H1 (cell line): ENCODE measurements at regions not wholly inside any gene's neighbourhood (a gene's known extent, or its start where the extent isn't known, plus 50 kb on each side); places are given as distances from the start of the nearest gene placed in this dataset.

ENCODE experiments used
- CTCF ChIA-PET: fragments of 300-600 bp; sonication (Branson Sonifier 250); formaldehyde crosslinking; loops from one replicate; lab custom pipeline; 2021; ENCODE audit not compliant: partially characterized antibody; lab: Charles Lee
- POLR2A ChIA-PET: fragments of 300-600 bp; sonication (Branson Sonifier 250); formaldehyde crosslinking; loops from one replicate; lab custom pipeline; 2021; ENCODE audit warnings: inconsistent platforms; ENCODE audit not compliant: partially characterized antibody; lab: Charles Lee
- DNase-seq, 2 experiments: peaks; one replicate each; pipeline versions ENCODE4 v3.0.0 to v3.0.0-alpha.2; 2010 to 2022; ENCODE audit warnings: low spot score in 2 of 2, low read depth in 1 of 2, mixed read lengths in 1 of 2
- FAIRE-seq: peaks from 2 replicates; lab custom pipeline; 2011; peaks lifted over from hg19 to GRCh38; lab: Jason Lieb, UNC
- H2AFZ ChIP-seq: 2 replicates; pipeline ENCODE4 v1.8.1; 2012; ENCODE audit warnings: low read length, inconsistent platforms
- H2AK5ac ChIP-seq: 2 replicates; pipeline ENCODE4 v1.6.1; 2013; ENCODE audit warnings: low read depth, low read length
- H2BK120ac ChIP-seq: replicated peaks from 2 replicates; pipeline ENCODE3; 2013; ENCODE audit warnings: low read depth, low read length, inconsistent platforms
- H2BK12ac ChIP-seq: 2 replicates; pipeline ENCODE4 v1.6.1; 2013; ENCODE audit warnings: low read depth, low read length
- H2BK15ac ChIP-seq: 2 replicates; pipeline ENCODE4 v1.6.1; 2013; ENCODE audit warnings: low read length
- H2BK20ac ChIP-seq: 2 replicates; pipeline ENCODE4 v1.6.1; 2013; ENCODE audit warnings: low read length
- H2BK5ac ChIP-seq: 2 replicates; pipeline ENCODE4 v1.6.1; 2013; ENCODE audit warnings: low read depth, low read length
- H3K14ac ChIP-seq: 2 replicates; pipeline ENCODE4 v1.6.1; 2013; ENCODE audit warnings: inconsistent platforms; ENCODE audit not compliant: insufficient read length
- H3K18ac ChIP-seq: 2 replicates; pipeline ENCODE4 v1.6.1; 2013; ENCODE audit warnings: low read length; ENCODE audit errors: extremely low read depth
- H3K23ac ChIP-seq: 2 replicates; pipeline ENCODE4 v1.6.1; 2013; ENCODE audit warnings: inconsistent platforms; ENCODE audit not compliant: insufficient read length
- H3K23me2 ChIP-seq: 2 replicates; pipeline ENCODE4 v1.6.1; 2013; ENCODE audit warnings: low read depth, low read length
- H3K27ac ChIP-seq: 2 replicates; pipeline ENCODE4 v1.6.1; 2011; ENCODE audit warnings: low read depth, low read length, inconsistent platforms
- H3K27me3 ChIP-seq, 4 experiments: replicated peaks in 1 of 4; 1 replicate in 1 of 4; 2 replicates in 3 of 4; pipeline versions ENCODE4 v1.6.1 to v1.8.1; 2011 to 2013; ENCODE audit warnings: low read length in 3 of 4, mild to moderate bottlenecking in 3 of 4, inconsistent platforms in 2 of 4, mixed read lengths in 2 of 4, moderate library complexity in 1 of 4; ENCODE audit not compliant: control insufficient read depth in 3 of 4, insufficient read depth in 3 of 4; ENCODE audit errors: extremely low read depth in 1 of 4
- H3K36me3 ChIP-seq, 4 experiments: 2 replicates each; pipeline versions ENCODE4 v1.6.1 to v1.8.1; 2011 to 2013; ENCODE audit warnings: mild to moderate bottlenecking in 4 of 4, low read length in 3 of 4, moderate library complexity in 2 of 4, control low read depth in 1 of 4, inconsistent platforms in 1 of 4; ENCODE audit not compliant: insufficient read depth in 4 of 4, control insufficient read depth in 2 of 4
- H3K4ac ChIP-seq: replicated peaks from 2 replicates; pipeline ENCODE3; 2013; ENCODE audit warnings: low read length, low read depth, mixed read lengths, inconsistent platforms; ENCODE audit not compliant: insufficient read length
- H3K4me1 ChIP-seq, 4 experiments: replicated peaks in 1 of 4; 1 replicate in 1 of 4; 2 replicates in 3 of 4; pipeline versions ENCODE4 v1.6.1 to v1.8.1; 2011 to 2013; ENCODE audit warnings: low read length in 3 of 4, inconsistent platforms in 2 of 4, mixed read lengths in 1 of 4; ENCODE audit not compliant: insufficient read depth in 4 of 4, control insufficient read depth in 3 of 4
- H3K4me2 ChIP-seq, 2 experiments: 2 replicates each; pipeline versions ENCODE4 v1.6.1 to v1.8.1; 2011 to 2013; ENCODE audit warnings: low read depth in 2 of 2, low read length in 2 of 2, control low read depth in 1 of 2, inconsistent platforms in 1 of 2, mild to moderate bottlenecking in 1 of 2; ENCODE audit not compliant: insufficient read depth in 1 of 2
- H3K4me3 ChIP-seq, 4 experiments: fragments of 200-600, 300-600 bp in 1 of 4; sonication (generic), shearing (Covaris generic), sonication (Bioruptor Twin) in 1 of 4; 2 replicates each; pipeline versions ENCODE4 v1.5.1 to v1.8.1; 2011 to 2016; ENCODE audit warnings: low read length in 4 of 4, low read depth in 3 of 4, control low read depth in 2 of 4, inconsistent platforms in 2 of 4, mild to moderate bottlenecking in 2 of 4, mixed read lengths in 1 of 4, moderate library complexity in 1 of 4; ENCODE audit not compliant: insufficient read depth in 2 of 4; ENCODE audit errors: extremely low read depth in 1 of 4
- H3K56ac ChIP-seq: replicated peaks from 2 replicates; pipeline ENCODE3; 2013; ENCODE audit warnings: low read depth, mild to moderate bottlenecking, mixed read lengths, low read length, inconsistent platforms; ENCODE audit not compliant: insufficient read length
- H3K79me1 ChIP-seq: 2 replicates; pipeline ENCODE4 v1.6.1; 2013; ENCODE audit warnings: low read depth, low read length, control low read depth
- H3K79me2 ChIP-seq, 2 experiments: 2 replicates each; pipeline versions ENCODE4 v1.6.1 to v1.8.1; 2012 to 2013; ENCODE audit warnings: low read length in 2 of 2, mild to moderate bottlenecking in 2 of 2, inconsistent platforms in 1 of 2; ENCODE audit not compliant: insufficient read depth in 2 of 2, control insufficient read depth in 1 of 2
- H3K9ac ChIP-seq, 4 experiments: replicated peaks in 1 of 4; 1 replicate in 1 of 4; 2 replicates in 3 of 4; pipeline versions ENCODE4 v1.6.1 to v1.8.1; 2011 to 2013; ENCODE audit warnings: low read depth in 3 of 4, low read length in 3 of 4, control low read depth in 2 of 4, mild to moderate bottlenecking in 2 of 4, moderate library complexity in 2 of 4, inconsistent platforms in 1 of 4; ENCODE audit errors: extremely low read depth in 1 of 4
- H3K9me3 ChIP-seq, 2 experiments: 2 replicates each; pipeline versions ENCODE4 v1.6.1 to v1.8.1; 2012 to 2013; ENCODE audit warnings: mild to moderate bottlenecking in 2 of 2, moderate library complexity in 2 of 2, control low read depth in 1 of 2, inconsistent platforms in 1 of 2, low read depth in 1 of 2, low read length in 1 of 2, mixed read lengths in 1 of 2; ENCODE audit not compliant: insufficient read depth in 2 of 2
- H4K20me1 ChIP-seq, 2 experiments: replicated peaks in 1 of 2; 2 replicates each; pipeline versions ENCODE3 to v1.8.1; 2011 to 2013; ENCODE audit warnings: inconsistent platforms in 2 of 2, low read length in 2 of 2, mild to moderate bottlenecking in 1 of 2; ENCODE audit not compliant: insufficient read depth in 2 of 2, control insufficient read depth in 1 of 2
- H4K5ac ChIP-seq: 2 replicates; pipeline ENCODE4 v1.6.1; 2013; ENCODE audit warnings: low read length, low read depth, mixed read lengths, inconsistent platforms; ENCODE audit not compliant: insufficient read length
- H4K8ac ChIP-seq: 2 replicates; pipeline ENCODE4 v1.8.0; 2013; ENCODE audit warnings: mild to moderate bottlenecking, moderate library complexity, low read length, inconsistent platforms; ENCODE audit not compliant: insufficient read depth; ENCODE audit errors: extremely low read depth
- H4K91ac ChIP-seq: replicated peaks from 2 replicates; pipeline ENCODE3; 2013; ENCODE audit warnings: low read length, mixed read lengths, inconsistent platforms; ENCODE audit not compliant: insufficient read length
- CHD1 ChIP-seq: IDR thresholded peaks from 2 replicates; pipeline ENCODE4 v1.6.1; 2012; ENCODE audit warnings: low read depth, low read length, improper control_type of control experiment
- CTBP2 ChIP-seq: IDR thresholded peaks from 2 replicates; pipeline ENCODE4 v1.7.0; 2011; ENCODE audit warnings: borderline replicate concordance, mild to moderate bottlenecking, moderate library complexity, mixed read lengths, low read length; ENCODE audit not compliant: insufficient read depth, insufficient read length
- EP300 ChIP-seq, 2 experiments: IDR thresholded peaks; 1 replicate in 1 of 2; 2 replicates in 1 of 2; pipeline ENCODE4 v1.6.1; 2011 to 2012; ENCODE audit warnings: low read depth in 2 of 2, low read length in 2 of 2, mild to moderate bottlenecking in 2 of 2, borderline replicate concordance in 1 of 2, inconsistent platforms in 1 of 2, moderate library complexity in 1 of 2
- KDM1A ChIP-seq: fragments of 200-600, 300-600 bp; sonication (generic); IDR thresholded peaks from 2 replicates; pipeline ENCODE4 v1.7.1; 2016; ENCODE audit warnings: mild to moderate bottlenecking, low read length, borderline replicate concordance
- MAFK ChIP-seq: IDR thresholded peaks from 2 replicates; pipeline ENCODE4 v1.6.1; 2012; ENCODE audit warnings: low read depth, mild to moderate bottlenecking, improper control_type of control experiment, low read length
- SIRT6 ChIP-seq: IDR thresholded peaks from one replicate; pipeline ENCODE4 v1.7.1; 2012; ENCODE audit warnings: low read length, inconsistent platforms
- TCF12 ChIP-seq: IDR thresholded peaks from 2 replicates; pipeline ENCODE4 v1.6.1; 2011; ENCODE audit warnings: low read depth, mild to moderate bottlenecking, low read length
- WGBS, 2 experiments: shearing (Covaris generic) in 1 of 2; methylation state at CpG; one replicate each; pipeline versions ENCODE4 v1.1.6 to v1.1.7; 2013 to 2015; ENCODE audit warnings: low lambda C conversion rate in 2 of 2, mixed read lengths in 2 of 2, inconsistent platforms in 1 of 2, low coverage in 1 of 2, missing lambda C conversion rate in 1 of 2; ENCODE audit not compliant: insufficient replicate concordance in 2 of 2, insufficient coverage in 1 of 2, insufficient read length in 1 of 2; ENCODE audit errors: extremely low coverage in 1 of 2, missing lambda C conversion rate in 1 of 2; 5-methylcytosine and 5-hydroxymethylcytosine counted together
- TF ChIP-seq, protein P1 (sequence below): IDR thresholded peaks from 2 replicates; pipeline ENCODE4 v1.6.1; 2011; ENCODE audit warnings: low read depth, mild to moderate bottlenecking, low read length; ENCODE audit not compliant: insufficient read depth
- TF ChIP-seq, protein P2 (sequence below): IDR thresholded peaks from 2 replicates; pipeline ENCODE4 v1.6.1; 2012; ENCODE audit warnings: low read length, inconsistent platforms

DNA sequence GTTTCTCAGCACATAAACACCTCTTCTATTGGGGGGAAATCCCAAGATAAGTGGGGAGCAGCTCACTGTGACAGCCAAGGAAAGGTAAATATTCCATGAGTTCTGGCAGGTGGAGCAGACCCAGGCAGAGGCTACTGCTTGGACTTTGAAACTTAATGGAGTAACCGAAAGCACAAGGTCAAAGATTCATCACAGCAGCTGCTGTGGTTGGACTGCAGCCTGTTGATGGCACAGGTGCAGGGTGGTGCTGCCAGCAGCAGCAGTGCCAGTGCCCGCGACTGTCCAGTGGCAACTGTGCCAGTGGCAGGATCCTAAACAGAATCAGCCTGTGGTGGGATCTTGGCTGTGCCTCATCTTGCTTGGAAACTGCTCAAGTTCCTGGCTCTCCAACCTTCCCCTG is 81.4 kb upstream of the ARID2 start:
- H2BK20ac ChIP-seq = no peak overlapping the region
- H3K9me3 ChIP-seq = no peaks in the 10 kb centered on the region
- no peak overlapping the region for H3K18ac ChIP-seq
- FAIRE-seq (no peak), DNase-seq (no peak)
- H3K56ac ChIP-seq = no peak overlapping the region
- H3K4me2 ChIP-seq = no peak overlapping the region
- H3K36me3 ChIP-seq = no peaks in the 10 kb centered on the region
- H3K79me2 ChIP-seq = no peaks in the 10 kb centered on the region
- H2BK120ac ChIP-seq = no peak overlapping the region
- H4K91ac ChIP-seq = no peak overlapping the region
- no peak overlapping the region for H3K27ac ChIP-seq
- H2BK5ac ChIP-seq = no peak overlapping the region
- ChIA-PET POLR2A (no interaction called here), CTCF (interaction anchor here (0.6 to 2.1 kb wide), 7 partner anchors 9 to 486 kb away, joined by 3 to 6 read pairs (median 4); no protein-coding TSS in a partner anchor)
- H2BK15ac ChIP-seq = no peak overlapping the region
- no peak overlapping the region for H2AFZ ChIP-seq
- no peak overlapping the region for H3K9ac ChIP-seq
- H3K14ac ChIP-seq = no peak overlapping the region
- no peak overlapping the region for H3K4ac ChIP-seq
- no peaks in the 10 kb centered on the region for H3K23me2 ChIP-seq
- no peaks in the 10 kb centered on the region for H3K79me1 ChIP-seq
- no peak overlapping the region for H3K4me3 ChIP-seq
- H3K4me1 ChIP-seq = peaks cover 0 to 8% (median 4%) of the 10 kb centered on the region in 4 experiments; a peak in 3 of 7 replicates
- no peaks in the 10 kb centered on the region for H3K27me3 ChIP-seq
- no peak overlapping the region for H3K23ac ChIP-seq
- no peak overlapping the region; the same call in 1 of the 2 replicates for H4K8ac ChIP-seq
- no peak overlapping the region for H4K5ac ChIP-seq
- WGBS, 2 experiments = 90% methylated on average over 3 of the region's 3 CpGs; no CpG with 5 or more reads in 1 of the 2 experiments
- no peak overlapping the region for H2AK5ac ChIP-seq
- H2BK12ac ChIP-seq = no peak overlapping the region; the same call in 1 of the 2 replicates
- no peaks in the 10 kb centered on the region for H4K20me1 ChIP-seq
- no peak for TF ChIP-seq SIRT6
- TF ChIP-seq, protein P1, sequence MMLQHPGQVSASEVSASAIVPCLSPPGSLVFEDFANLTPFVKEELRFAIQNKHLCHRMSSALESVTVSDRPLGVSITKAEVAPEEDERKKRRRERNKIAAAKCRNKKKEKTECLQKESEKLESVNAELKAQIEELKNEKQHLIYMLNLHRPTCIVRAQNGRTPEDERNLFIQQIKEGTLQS = no peak
- no peak for TF ChIP-seq EP300 (IDR thresholded peaks at IDR 0.05; ENCODE audit: borderline replicate concordance in 1 of 2, low read depth in 2 of 2, low read length in 2 of 2)
- no peak for TF ChIP-seq CTBP2
- no peak for TF ChIP-seq CHD1
- TF ChIP-seq TCF12 = no peak
- no peak for TF ChIP-seq MAFK
- no peak for TF ChIP-seq KDM1A
- TF ChIP-seq, protein P2, sequence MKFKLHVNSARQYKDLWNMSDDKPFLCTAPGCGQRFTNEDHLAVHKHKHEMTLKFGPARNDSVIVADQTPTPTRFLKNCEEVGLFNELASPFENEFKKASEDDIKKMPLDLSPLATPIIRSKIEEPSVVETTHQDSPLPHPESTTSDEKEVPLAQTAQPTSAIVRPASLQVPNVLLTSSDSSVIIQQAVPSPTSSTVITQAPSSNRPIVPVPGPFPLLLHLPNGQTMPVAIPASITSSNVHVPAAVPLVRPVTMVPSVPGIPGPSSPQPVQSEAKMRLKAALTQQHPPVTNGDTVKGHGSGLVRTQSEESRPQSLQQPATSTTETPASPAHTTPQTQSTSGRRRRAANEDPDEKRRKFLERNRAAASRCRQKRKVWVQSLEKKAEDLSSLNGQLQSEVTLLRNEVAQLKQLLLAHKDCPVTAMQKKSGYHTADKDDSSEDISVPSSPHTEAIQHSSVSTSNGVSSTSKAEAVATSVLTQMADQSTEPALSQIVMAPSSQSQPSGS = no peak
